ENCODE measurements at regions not wholly inside any gene's neighbourhood (a gene's known extent, or its start where the extent isn't known, plus 50 kb on each side); places are given as distances from the start of the nearest gene placed in this dataset.

GRCh38 chr17:53273126-53273525 is 549.6 kb upstream of the KIF2B start:
- TF ChIP-seq EZH2 (IDR thresholded peaks at IDR 0.05; ENCODE audit: borderline replicate concordance, low read length) = no peak
- no peak for TF ChIP-seq CTCF (IDR thresholded peaks at IDR 0.05; ENCODE audit: low read length)

Measured in OCI-LY1 (cell line).